NCI-H2107 treated with DMSO at 0.1 percent for 48 hours (cell line): ENCODE measurements at regions not wholly inside any gene's neighbourhood (a gene's known extent, or its start where the extent isn't known, plus 50 kb on each side); places are given as distances from the start of the nearest gene placed in this dataset.

Source experiments
- DNase-seq: peaks from one replicate; lab custom pipeline; 2025; ENCODE audit not compliant: unreplicated experiment; lab: John Stamatoyannopoulos, UW

DNA sequence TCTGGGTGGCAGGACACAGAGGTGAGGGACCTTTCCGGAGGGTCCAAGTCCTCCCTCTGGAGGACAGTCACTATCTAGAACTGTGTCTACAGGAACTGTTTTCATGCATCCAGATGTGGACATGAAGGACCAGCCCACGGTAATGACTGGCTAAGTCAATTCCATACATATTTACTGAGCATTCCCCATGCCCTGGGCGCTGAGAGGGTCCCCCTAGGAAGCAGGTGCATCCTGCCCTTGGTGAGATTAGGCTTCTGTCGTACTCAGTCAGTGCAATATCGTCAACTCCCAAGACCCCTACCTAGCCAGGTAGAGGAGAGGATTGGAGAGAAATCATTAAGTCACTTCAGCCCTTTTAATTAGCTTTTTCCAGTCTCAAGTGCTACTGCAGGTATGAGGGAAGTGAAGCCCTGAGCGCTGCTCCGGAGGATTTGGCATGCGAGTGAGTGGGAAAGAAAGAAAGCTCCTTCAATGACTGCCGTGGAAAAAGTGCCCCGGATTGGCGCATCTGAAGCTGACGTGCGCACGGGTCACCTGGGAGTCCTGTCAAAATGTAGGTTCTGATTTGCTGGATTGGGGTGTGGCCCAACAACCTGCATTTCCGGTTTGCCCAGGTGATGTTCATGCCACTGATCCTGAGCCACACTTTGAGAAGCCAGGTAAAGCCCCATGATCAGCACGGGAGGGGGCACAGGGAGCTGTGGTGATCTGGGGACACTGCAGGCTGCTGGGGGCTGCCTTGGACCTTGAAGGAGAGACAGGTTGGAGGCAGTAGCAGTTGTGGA, 367.4 kb upstream of the TNRC6C start:
- no peak for DNase-seq

- no peak for DNase-seq
Measured at GRCh38 chr17:77592106-77592865, 366.2 kb upstream of the TNRC6C start.

DNA sequence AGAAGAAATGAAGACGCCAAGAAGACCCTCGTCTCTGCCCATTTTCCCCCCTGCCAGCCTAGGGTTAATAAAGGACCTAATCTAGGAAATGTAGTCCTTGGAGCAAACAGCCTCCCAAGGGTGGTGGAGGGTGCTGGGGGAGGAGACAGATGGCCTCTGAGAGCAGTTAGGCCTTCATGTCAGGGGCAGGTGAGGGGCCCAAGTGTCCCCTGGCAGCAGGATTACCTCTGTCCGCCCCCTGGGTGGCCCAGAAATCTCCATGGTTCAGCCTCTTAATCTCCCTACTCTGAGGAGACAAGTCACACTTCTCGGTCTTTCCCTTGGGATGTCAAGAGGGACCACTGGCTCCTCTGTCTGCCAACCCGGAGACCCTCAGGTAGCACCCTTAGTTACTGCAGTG, 365.4 kb upstream of the TNRC6C start:
- DNase-seq = no peak

DNA sequence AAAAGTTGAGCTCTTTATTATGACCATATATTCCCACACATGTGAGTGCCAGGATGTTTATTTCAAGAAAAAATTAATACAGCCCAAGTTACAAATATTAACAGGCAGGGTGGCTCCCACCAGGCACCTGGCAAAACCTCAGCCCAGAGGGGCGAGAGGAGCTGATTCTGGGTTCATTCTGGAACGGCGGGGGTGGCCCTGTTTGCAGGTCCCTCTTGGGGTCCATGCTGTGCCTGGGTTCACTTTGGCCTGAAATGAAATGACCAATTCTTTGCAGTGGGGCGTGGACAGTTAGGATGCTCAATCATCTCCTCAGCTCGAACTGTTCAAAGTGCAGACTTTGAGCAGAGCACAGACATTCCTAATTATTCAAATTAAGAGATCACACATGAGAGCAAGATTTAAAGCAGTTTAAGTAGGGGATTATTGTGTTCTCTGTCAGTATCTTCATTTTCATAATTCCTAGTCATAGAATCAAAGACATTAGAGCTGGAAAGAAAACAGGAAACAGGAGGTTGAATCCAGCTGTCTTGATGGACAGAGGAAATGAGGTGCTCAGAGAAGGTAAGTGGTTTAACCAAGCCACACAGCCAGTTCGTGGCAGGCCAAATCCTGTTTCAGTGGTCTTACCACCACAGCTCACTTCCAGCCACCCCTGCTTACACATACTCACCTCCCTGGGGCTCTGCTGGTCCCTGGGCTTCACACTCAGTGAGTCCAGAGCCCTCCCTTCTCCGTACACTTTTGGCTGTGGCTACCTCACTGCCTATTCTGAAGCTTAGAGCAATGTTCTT, 363.9 kb upstream of the TNRC6C start:
- DNase-seq = no peak

- no peak for DNase-seq
Measured at GRCh38 chr17:77596491-77597417, 361.7 kb upstream of the TNRC6C start.

GRCh38 chr17:77597418-77598240, 360.9 kb upstream of the TNRC6C start:
- no peak for DNase-seq

DNA sequence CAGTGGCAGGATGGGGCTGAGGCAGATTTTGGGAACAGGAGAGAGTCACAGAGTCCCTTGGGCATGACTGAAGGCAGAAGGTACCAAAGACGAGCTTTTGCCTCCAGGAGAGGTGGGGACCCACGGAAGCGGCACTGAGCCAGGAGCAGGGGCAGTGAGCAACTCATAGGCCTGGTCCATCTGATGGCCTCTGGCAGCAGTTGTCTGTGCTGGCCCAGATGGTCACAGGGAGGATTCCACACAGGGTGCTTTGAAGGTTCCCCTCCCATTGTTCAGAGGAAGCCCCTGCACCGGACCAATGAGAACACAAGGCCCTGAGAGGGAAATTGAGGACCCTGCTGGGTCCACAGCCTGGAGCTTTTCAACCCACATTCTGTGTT, 360.3 kb upstream of the TNRC6C start:
- DNase-seq = no peak

- DNase-seq = no peak
Measured at GRCh38 chr17:77599699-77600098, 358.8 kb upstream of the TNRC6C start.

GRCh38 chr17:77600346-77600745, 358.2 kb upstream of the TNRC6C start:
- DNase-seq = no peak

DNA sequence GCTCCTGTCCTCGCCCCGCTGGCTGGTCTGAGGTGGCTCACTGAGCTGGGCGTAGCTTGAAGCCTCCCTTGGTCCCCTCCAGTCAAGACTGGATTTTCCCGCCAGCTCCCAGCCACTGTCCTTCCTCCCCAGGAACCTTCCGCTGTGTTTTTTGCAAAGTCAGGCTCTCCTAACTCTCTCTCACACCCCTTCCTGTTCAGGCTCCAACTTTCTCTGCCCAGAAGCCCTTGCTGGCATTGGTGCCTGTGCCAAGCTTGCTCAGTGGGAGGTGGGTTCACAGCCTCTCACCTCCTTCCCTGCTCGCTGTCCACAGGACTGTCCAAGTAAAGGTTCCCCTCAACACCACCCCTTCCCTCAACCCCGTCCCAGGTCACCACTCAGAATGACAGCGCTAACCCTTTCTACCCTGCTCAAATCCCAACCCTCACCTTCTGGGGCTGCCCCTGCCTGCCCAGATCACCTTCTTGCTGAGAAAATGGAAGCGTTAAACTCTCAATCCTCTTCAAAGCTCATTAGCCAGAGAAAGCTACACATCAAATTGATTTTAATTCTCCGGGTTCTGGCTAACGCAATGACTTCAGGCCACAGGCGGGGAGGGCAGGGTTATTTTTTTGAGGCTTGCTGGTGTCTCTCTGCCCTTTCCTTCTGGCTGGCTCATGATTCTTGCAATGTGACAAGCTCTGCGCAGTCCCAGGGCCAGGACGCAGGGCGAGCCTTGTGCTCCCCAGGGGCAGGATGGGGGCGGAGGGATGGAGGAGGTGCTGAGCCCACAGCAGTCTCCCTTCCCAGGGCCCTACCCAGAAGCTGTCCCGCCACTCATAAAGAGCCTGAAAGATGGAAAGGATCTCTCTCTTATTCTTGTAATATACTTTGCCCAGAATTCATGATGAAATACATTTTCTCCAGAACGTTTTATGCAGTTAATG, 357.2 kb upstream of the TNRC6C start:
- no peak for DNase-seq

DNA sequence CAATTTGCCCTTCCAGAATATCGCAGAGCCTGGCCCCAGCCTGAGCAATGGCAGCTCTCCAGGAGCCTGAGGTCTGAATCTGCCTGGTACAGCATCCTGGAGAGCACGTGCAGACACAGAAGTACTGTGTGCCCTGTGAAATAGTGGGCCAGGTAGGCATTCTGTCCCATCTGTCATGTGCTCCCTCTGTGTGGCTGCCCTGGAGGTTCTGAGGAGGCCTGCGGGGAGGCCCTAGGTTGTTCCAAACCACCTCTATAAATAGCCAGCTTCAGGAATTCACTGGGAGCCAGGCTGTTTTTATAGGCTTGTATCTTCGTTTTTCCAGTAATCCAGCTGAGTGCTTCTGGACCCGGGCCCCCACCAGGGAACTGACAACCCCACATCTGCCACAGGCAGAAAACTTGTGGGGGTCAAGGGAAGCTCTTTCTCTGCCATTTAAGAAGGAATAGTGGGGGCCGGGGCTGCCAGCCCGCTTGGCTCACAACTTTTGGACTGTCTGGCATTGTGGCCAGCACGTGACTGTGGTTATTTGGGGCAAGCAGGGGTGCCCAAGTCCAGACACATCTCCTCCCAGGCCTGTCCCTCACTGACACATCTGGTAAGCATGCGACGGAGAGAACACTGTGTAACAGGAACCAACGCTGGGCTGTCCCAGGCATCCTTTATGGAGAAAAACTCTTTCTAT, 356.3 kb upstream of the TNRC6C start:
- DNase-seq = no peak

GRCh38 chr17:77602883-77603640, 355.4 kb upstream of the TNRC6C start:
- no peak for DNase-seq

DNA sequence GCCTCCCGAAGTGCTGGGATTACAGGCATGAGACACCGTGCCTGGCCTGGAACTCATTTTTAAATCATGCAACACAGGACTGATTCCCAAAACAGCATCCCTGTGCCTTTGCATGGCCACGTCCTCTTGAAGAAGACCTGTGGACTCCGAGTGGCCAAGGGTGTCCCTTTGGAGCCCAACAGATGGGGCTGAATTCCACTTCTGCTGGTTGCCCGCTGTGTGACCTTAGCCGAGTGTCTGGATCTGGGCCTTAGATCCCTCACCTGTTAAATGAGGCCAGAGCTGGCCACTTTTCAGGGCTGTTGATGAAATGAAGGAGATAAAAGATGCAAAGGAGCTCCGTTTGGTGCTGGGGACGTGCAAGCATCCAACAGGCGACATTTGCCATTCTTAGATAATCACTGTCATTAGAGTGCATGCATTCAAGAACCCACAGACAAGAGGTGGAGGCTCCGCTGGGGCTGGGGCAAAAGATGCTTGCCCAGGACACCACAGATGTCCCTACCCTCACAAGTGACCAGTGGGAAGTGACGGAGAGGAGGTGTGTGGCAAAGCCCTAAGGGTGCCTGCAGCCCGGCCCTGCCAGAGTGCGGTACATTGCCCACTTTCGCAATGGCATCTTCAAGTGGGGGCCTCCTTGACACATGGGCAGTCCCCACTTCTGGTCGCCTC, 354.1 kb upstream of the TNRC6C start:
- DNase-seq = no peak

GRCh38 chr17:77604973-77605313, 353.6 kb upstream of the TNRC6C start:
- DNase-seq = no peak

GRCh38 chr17:77606146-77606864, 352.2 kb upstream of the TNRC6C start:
- DNase-seq = no peak

- no peak for DNase-seq
Measured at GRCh38 chr17:77606865-77607210, 351.7 kb upstream of the TNRC6C start.
